Spleen (tissue), 11 donors: ENCODE measurements at regions not wholly inside any gene's neighbourhood (a gene's known extent, or its start where the extent isn't known, plus 50 kb on each side); places are given as distances from the start of the nearest gene placed in this dataset.
A peak's percentile ranks its signal among the peaks of the same experiment; 100 is the strongest.

ENCODE experiments used
- DNase-seq: peaks from one replicate; pipeline ENCODE4 v3.0.0-alpha.2; 2020
- H3K27ac ChIP-seq, 8 donors: fragments of 200-600 bp; sonication (generic) in 7 of 8; 1 replicate in 4 of 8; 2 replicates in 4 of 8; pipeline versions ENCODE4 v1.5.0 to v1.8.0; 2016 to 2021; ENCODE audit warnings: inconsistent platforms in 4 of 8, mild to moderate bottlenecking in 4 of 8, moderate library complexity in 1 of 8
- H3K27me3 ChIP-seq, 7 donors: fragments of 200-600 bp; sonication (generic) in 6 of 7; replicated peaks in 1 of 7; 1 replicate in 4 of 7; 2 replicates in 3 of 7; pipeline versions ENCODE4 v1.5.0 to v1.8.0; 2016 to 2021; ENCODE audit warnings: inconsistent platforms in 3 of 7, mild to moderate bottlenecking in 1 of 7
- H3K36me3 ChIP-seq, 6 donors: fragments of 200-600 bp; sonication (generic) in 5 of 6; 1 replicate in 4 of 6; 2 replicates in 2 of 6; pipeline versions ENCODE4 v1.5.0 to v1.8.0; 2016 to 2021; ENCODE audit warnings: inconsistent platforms in 2 of 6
- H3K4me1 ChIP-seq, 6 donors: fragments of 200-600 bp; sonication (generic) in 5 of 6; 1 replicate in 3 of 6; 2 replicates in 3 of 6; pipeline versions ENCODE4 v1.5.0 to v1.8.0; 2016 to 2021; ENCODE audit warnings: inconsistent platforms in 3 of 6
- H3K4me3 ChIP-seq, 8 donors: fragments of 200-600 bp; sonication (generic) in 7 of 8; 1 replicate in 4 of 8; 2 replicates in 4 of 8; pipeline versions ENCODE4 v1.5.0 to v1.8.0; 2016 to 2021; ENCODE audit warnings: inconsistent platforms in 4 of 8, mild to moderate bottlenecking in 4 of 8, moderate library complexity in 2 of 8
- H3K9me3 ChIP-seq, 8 donors: fragments of 200-600 bp; sonication (generic) in 7 of 8; 1 replicate in 4 of 8; 2 replicates in 4 of 8; pipeline versions ENCODE4 v1.5.0 to v1.8.0; 2016 to 2021; ENCODE audit warnings: inconsistent platforms in 4 of 8
- CTCF ChIP-seq, 11 experiments: fragments of 200-600 bp in 7 of 11; fragments of 450-650 bp in 4 of 11; sonication (generic) in 4 of 11; IDR thresholded peaks in 8 of 11; conservative IDR thresholded peaks in 3 of 11; 1 replicate in 7 of 11; 2 replicates in 4 of 11; pipeline versions ENCODE4 v1.4.0 to v1.8.0; 2016 to 2021; ENCODE audit warnings: antibody characterized with exemption in 11 of 11, inconsistent platforms in 4 of 11, mild to moderate bottlenecking in 1 of 11
- POLR2A ChIP-seq, 3 donors: fragments of 450-650 bp; IDR thresholded peaks; one replicate each; pipeline ENCODE4 v1.5.1; 2017; ENCODE audit warnings: antibody characterized with exemption in 3 of 3, mild to moderate bottlenecking in 1 of 3
- POLR2AphosphoS5 ChIP-seq, 3 donors: sonication (generic); formaldehyde crosslinking; IDR thresholded peaks; one replicate each; pipeline ENCODE4 v1.5.1; 2017; ENCODE audit warnings: antibody characterized with exemption in 3 of 3
- WGBS, 5 donors: extraction: QIAGEN DNeasy Blood & Tissue Kit in 3 of 5; methylation state at CpG; one replicate each; pipeline versions ENCODE4 v1.1.5 to v1.1.7; 2013 to 2018; 5-methylcytosine and 5-hydroxymethylcytosine counted together
- intact Hi-C: fragments of 100-400 bp; cut with DNase I; formaldehyde crosslinking; loops from one replicate; pipeline ENCODE4 v1.15.0; 2023; ENCODE audit warnings: low total_unique reads
- donor health status: healthy with polysubstance abuse.
- donor health status: DM: no; HTN: no; CAD: no; lungs with moderate emphysema.
- donor health status: DM: no; HTN: no; CAD: no.
- donor health status: Bipolar disorder and iron deficiency.
- donor health status: healthy.
- donor health status: DM: no; HTN: no; CAD: no.
- donor health status: DM: yes; HTN: yes; CAD: no.

GRCh38 chr16:11425140-11425539 is 79.9 kb downstream of the RMI2 start:
- H3K27ac ChIP-seq = no peak overlapping the region
- DNase-seq = no peak
- H3K27me3 ChIP-seq = peaks cover 0 to 19% (median 0%) of the 10 kb centered on the region in 7 donors
- TF ChIP-seq POLR2AphosphoS5 (IDR thresholded peaks at IDR 0.05) (no peak), POLR2A (IDR thresholded peaks at IDR 0.05) (no peak), CTCF (IDR thresholded peaks at IDR 0.05 in 8 of 11, conservative IDR thresholded peaks at IDR 0.05 in 3 of 11) (no peak)
- no peak overlapping the region for H3K4me3 ChIP-seq
- peaks cover 0 to 14% (median 4%) of the 10 kb centered on the region in 6 donors for H3K4me1 ChIP-seq
- WGBS, 5 donors = 71 to 92% (median 84%) methylated on average over 13 to 14 of the region's 14 CpGs
- no peaks in the 10 kb centered on the region for H3K9me3 ChIP-seq
- H3K36me3 ChIP-seq = peaks cover 0 to 11% (median 0%) of the 10 kb centered on the region in 6 donors
- intact Hi-C loops = no loop called here

- Histone ChIP-seq H3K36me3 (peaks cover 0 to 11% (median 0%) of the 10 kb centered on the region in 6 donors), H3K9me3 (peaks cover 0 to 14% (median 5%) of the 10 kb centered on the region in 8 donors), H3K27ac (no peak overlapping the region), H3K4me3 (no peak overlapping the region), H3K27me3 (peaks cover 0 to 13% (median 0%) of the 10 kb centered on the region in 7 donors), H3K4me1 (peaks cover 0 to 7% (median 2%) of the 10 kb centered on the region in 6 donors)
- no peak for DNase-seq
- WGBS, 5 donors = 74 to 83% (median 81%) methylated on average over 4 of the region's 4 CpGs
- intact Hi-C loops = no loop called here
- TF ChIP-seq POLR2A (IDR thresholded peaks at IDR 0.05) = no peak
Observed at GRCh38 chr16:11428623-11428953, 83.3 kb downstream of the RMI2 start.

- intact Hi-C loops = no loop called here
- no peak for TF ChIP-seq POLR2AphosphoS5 (IDR thresholded peaks at IDR 0.05)
- no peak for TF ChIP-seq CTCF (IDR thresholded peaks at IDR 0.05 in 8 of 11, conservative IDR thresholded peaks at IDR 0.05 in 3 of 11)
- no peak for TF ChIP-seq POLR2A (IDR thresholded peaks at IDR 0.05)
- peaks cover 0 to 7% (median 0%) of the 10 kb centered on the region in 6 donors for H3K36me3 ChIP-seq
Observed at GRCh38 chr16:11429123-11429522, 83.9 kb downstream of the RMI2 start.

GRCh38 chr16:11429823-11430222 is 84.6 kb downstream of the RMI2 start:
- no peak for DNase-seq
- WGBS, 5 donors = 57 to 84% (median 78%) methylated on average over 6 of the region's 6 CpGs
- Histone ChIP-seq H3K36me3 (peaks cover 0 to 2% (median 0%) of the 10 kb centered on the region in 6 donors), H3K27me3 (peaks cover 0 to 6% (median 0%) of the 10 kb centered on the region in 7 donors), H3K4me1 (no peaks in the 10 kb centered on the region), H3K4me3 (no peak overlapping the region), H3K27ac (no peak overlapping the region), H3K9me3 (peaks cover 0 to 14% (median 5%) of the 10 kb centered on the region in 8 donors)
- intact Hi-C loops = no loop called here
- TF ChIP-seq POLR2AphosphoS5 (IDR thresholded peaks at IDR 0.05) = no peak
- no peak for TF ChIP-seq POLR2A (IDR thresholded peaks at IDR 0.05)
- no peak for TF ChIP-seq CTCF (IDR thresholded peaks at IDR 0.05 in 8 of 11, conservative IDR thresholded peaks at IDR 0.05 in 3 of 11)

More at GRCh38 chr16:11429123-11429522, 83.9 kb downstream of the RMI2 start:
- H3K27me3 ChIP-seq = peaks cover 0 to 8% (median 0%) of the 10 kb centered on the region in 7 donors
- peaks cover 0 to 1% (median 0%) of the 10 kb centered on the region in 6 donors for H3K4me1 ChIP-seq
- no peak overlapping the region for H3K4me3 ChIP-seq
- 63 to 75% (median 64%) methylated on average over 6 of the region's 6 CpGs for WGBS, 5 donors
- DNase-seq = peak; percentile 11
- no peak overlapping the region for H3K27ac ChIP-seq
- peaks cover 0 to 14% (median 5%) of the 10 kb centered on the region in 8 donors for H3K9me3 ChIP-seq
